GM21786 (cell line): ENCODE measurements at regions not wholly inside any gene's neighbourhood (a gene's known extent, or its start where the extent isn't known, plus 50 kb on each side); places are given as distances from the start of the nearest gene placed in this dataset.

Experiments
- ATAC-seq: cut with Tn5 transposase; IDR thresholded peaks from one replicate; pipeline ENCODE4 v1.9.1; 2021; ENCODE audit not compliant: unreplicated experiment

GRCh38 chr20:22407237-22408193 lies 176.9 kb downstream of the FOXA2 start:
- no peak for ATAC-seq

- no peak for ATAC-seq
Measured at GRCh38 chr20:22404419-22405170, 179.8 kb downstream of the FOXA2 start.

GRCh38 chr20:22403632-22404361 lies 180.6 kb downstream of the FOXA2 start:
- no peak for ATAC-seq

- no peak for ATAC-seq
Measured at GRCh38 chr20:22403022-22403631, 181.2 kb downstream of the FOXA2 start.

- no peak for ATAC-seq
Measured at GRCh38 chr20:22402550-22402949, 181.8 kb downstream of the FOXA2 start.

GRCh38 chr20:22400440-22400839 lies 183.9 kb downstream of the FOXA2 start:
- ATAC-seq, result no peak

GRCh38 chr20:22394583-22394982 lies 189.8 kb downstream of the FOXA2 start:
- ATAC-seq, result no peak

- no peak for ATAC-seq
Measured at GRCh38 chr20:22390543-22390903, 193.8 kb downstream of the FOXA2 start.

GRCh38 chr20:22389836-22390542 lies 194.4 kb downstream of the FOXA2 start:
- no peak for ATAC-seq

GRCh38 chr20:22387452-22387851 lies 196.9 kb downstream of the FOXA2 start:
- no peak for ATAC-seq

GRCh38 chr20:22386306-22386623 lies 198.1 kb downstream of the FOXA2 start:
- ATAC-seq, result no peak

GRCh38 chr20:22385602-22386305 lies 198.6 kb downstream of the FOXA2 start:
- no peak for ATAC-seq

- ATAC-seq, result no peak
Measured at GRCh38 chr20:22384978-22385377, 199.4 kb downstream of the FOXA2 start.

GRCh38 chr20:22383156-22383555 lies 201.2 kb downstream of the FOXA2 start:
- no peak for ATAC-seq

- ATAC-seq, result no peak
Measured at GRCh38 chr20:22382742-22383141, 201.6 kb downstream of the FOXA2 start.

GRCh38 chr20:22381812-22382416 lies 202.5 kb downstream of the FOXA2 start:
- no peak for ATAC-seq

- no peak for ATAC-seq
Measured at GRCh38 chr20:22379472-22379871, 204.9 kb downstream of the FOXA2 start.

GRCh38 chr20:22374678-22375590 lies 209.4 kb downstream of the FOXA2 start:
- ATAC-seq, result no peak
